ENCODE measurements at regions not wholly inside any gene's neighbourhood (a gene's known extent, or its start where the extent isn't known, plus 50 kb on each side); places are given as distances from the start of the nearest gene placed in this dataset.

- H3K4me1 ChIP-seq (ENCODE audit: insufficient read depth, low read length): no peaks in the 10 kb centered on the region
- DNase-seq: no peak
- H3K27me3 ChIP-seq (ENCODE audit: insufficient read depth, low read length, poor library complexity, severe bottlenecking): no peaks in the 10 kb centered on the region
- ChIA-PET CTCF (no interaction called here), POLR2A (no interaction called here)
- H3K36me3 Mint-ChIP-seq: no peaks in the 10 kb centered on the region
- no peaks in the 10 kb centered on the region for H3K9me3 ChIP-seq (ENCODE audit: low read length)
- peaks cover 0 to 13% (median 0%) of the 10 kb centered on the region in 5 donors for H3K9me3 Mint-ChIP-seq
- no peak overlapping the region for H3K4me3 Mint-ChIP-seq
- no peaks in the 10 kb centered on the region for H3K27me3 Mint-ChIP-seq
- no peak overlapping the region for H3K4me3 ChIP-seq (ENCODE audit: low read length)
- no peaks in the 10 kb centered on the region for H3K36me3 ChIP-seq (ENCODE audit: insufficient read depth, low read length)
- H3K27ac Mint-ChIP-seq: no peak overlapping the region
- H3K4me1 Mint-ChIP-seq: no peaks in the 10 kb centered on the region
- no peak overlapping the region for H3K27ac ChIP-seq (ENCODE audit: low read depth, low read length)
Measured at GRCh38 chr11:36928621-36929020, 330.6 kb upstream of the RAG2 start.

- Histone ChIP-seq H3K9me3 (ENCODE audit: low read length) (no peaks in the 10 kb centered on the region), H3K36me3 (ENCODE audit: insufficient read depth, low read length) (no peaks in the 10 kb centered on the region), H3K27ac (ENCODE audit: low read depth, low read length) (no peak overlapping the region), H3K4me1 (ENCODE audit: insufficient read depth, low read length) (no peaks in the 10 kb centered on the region), H3K4me3 (ENCODE audit: low read length) (no peak overlapping the region), H3K27me3 (ENCODE audit: insufficient read depth, low read length, poor library complexity, severe bottlenecking) (no peaks in the 10 kb centered on the region)
- H3K27ac Mint-ChIP-seq: no peak overlapping the region
- POLR2A ChIA-PET: no interaction called here
- H3K27me3 Mint-ChIP-seq: peaks cover 0 to 1% of the 10 kb centered on the region in 2 donors
- H3K36me3 Mint-ChIP-seq: no peaks in the 10 kb centered on the region
- H3K4me1 Mint-ChIP-seq: no peaks in the 10 kb centered on the region
- CTCF ChIA-PET: no interaction called here
- H3K4me3 Mint-ChIP-seq: no peak overlapping the region
- H3K9me3 Mint-ChIP-seq: peaks cover 0 to 6% (median 2%) of the 10 kb centered on the region in 5 donors
- no peak for DNase-seq
Measured at GRCh38 chr11:36899800-36900199, 301.8 kb upstream of the RAG2 start.

GRCh38 chr11:36890841-36891240, 292.8 kb upstream of the RAG2 start:
- POLR2A ChIA-PET: no interaction called here

GRCh38 chr11:36890121-36890679, 292.2 kb upstream of the RAG2 start:
- Histone ChIP-seq H3K9me3 (ENCODE audit: low read length) (no peaks in the 10 kb centered on the region), H3K27me3 (ENCODE audit: insufficient read depth, low read length, poor library complexity, severe bottlenecking) (no peaks in the 10 kb centered on the region), H3K4me1 (ENCODE audit: insufficient read depth, low read length) (no peaks in the 10 kb centered on the region), H3K4me3 (ENCODE audit: low read length) (no peak overlapping the region), H3K36me3 (ENCODE audit: insufficient read depth, low read length) (no peaks in the 10 kb centered on the region), H3K27ac (ENCODE audit: low read depth, low read length) (no peak overlapping the region)
- no peak for DNase-seq
- Mint-ChIP-seq H3K36me3 (no peaks in the 10 kb centered on the region), H3K4me3 (no peak overlapping the region), H3K9me3 (peaks cover 0 to 1% (median 0%) of the 10 kb centered on the region in 5 donors), H3K27ac (no peak overlapping the region), H3K27me3 (peaks cover 0 to 4% of the 10 kb centered on the region in 2 donors), H3K4me1 (no peaks in the 10 kb centered on the region)
- POLR2A ChIA-PET: no interaction called here
- CTCF ChIA-PET: no interaction called here

More at GRCh38 chr11:36890841-36891240, 292.8 kb upstream of the RAG2 start:
- H3K4me3 Mint-ChIP-seq: no peak overlapping the region
- no peaks in the 10 kb centered on the region for H3K27me3 Mint-ChIP-seq
- no peaks in the 10 kb centered on the region for H3K36me3 ChIP-seq (ENCODE audit: insufficient read depth, low read length)
- H3K4me1 ChIP-seq (ENCODE audit: insufficient read depth, low read length): no peaks in the 10 kb centered on the region
- no peaks in the 10 kb centered on the region for H3K9me3 Mint-ChIP-seq
- CTCF ChIA-PET: no interaction called here
- no peak overlapping the region for H3K4me3 ChIP-seq (ENCODE audit: low read length)
- no peak for DNase-seq
- no peaks in the 10 kb centered on the region for H3K4me1 Mint-ChIP-seq
- no peaks in the 10 kb centered on the region for H3K36me3 Mint-ChIP-seq
- no peak overlapping the region for H3K27ac Mint-ChIP-seq
- no peak overlapping the region for H3K27ac ChIP-seq (ENCODE audit: low read depth, low read length)
- no peaks in the 10 kb centered on the region for H3K9me3 ChIP-seq (ENCODE audit: low read length)
- no peaks in the 10 kb centered on the region for H3K27me3 ChIP-seq (ENCODE audit: insufficient read depth, low read length, poor library complexity, severe bottlenecking)

GRCh38 chr11:36885154-36885553, 287.1 kb upstream of the RAG2 start:
- no peaks in the 10 kb centered on the region for H3K4me1 Mint-ChIP-seq
- H3K36me3 ChIP-seq (ENCODE audit: insufficient read depth, low read length): no peaks in the 10 kb centered on the region
- H3K36me3 Mint-ChIP-seq: no peaks in the 10 kb centered on the region
- no peaks in the 10 kb centered on the region for H3K4me1 ChIP-seq (ENCODE audit: insufficient read depth, low read length)
- no peak for DNase-seq
- no peak overlapping the region for H3K27ac ChIP-seq (ENCODE audit: low read depth, low read length)
- ChIA-PET POLR2A (no interaction called here), CTCF (no interaction called here)
- H3K9me3 ChIP-seq (ENCODE audit: low read length): no peaks in the 10 kb centered on the region
- H3K4me3 Mint-ChIP-seq: no peak overlapping the region
- H3K27me3 ChIP-seq (ENCODE audit: insufficient read depth, low read length, poor library complexity, severe bottlenecking): no peaks in the 10 kb centered on the region
- no peak overlapping the region for H3K27ac Mint-ChIP-seq
- no peak overlapping the region for H3K4me3 ChIP-seq (ENCODE audit: low read length)
- peaks cover 0 to 10% (median 4%) of the 10 kb centered on the region in 5 donors for H3K9me3 Mint-ChIP-seq
- peaks cover 0 to 7% of the 10 kb centered on the region in 2 donors for H3K27me3 Mint-ChIP-seq

GRCh38 chr11:36878737-36879136, 280.7 kb upstream of the RAG2 start:
- Histone ChIP-seq H3K4me3 (ENCODE audit: low read length) (no peak overlapping the region), H3K4me1 (ENCODE audit: insufficient read depth, low read length) (no peaks in the 10 kb centered on the region), H3K27ac (ENCODE audit: low read depth, low read length) (no peak overlapping the region), H3K9me3 (ENCODE audit: low read length) (no peaks in the 10 kb centered on the region), H3K27me3 (ENCODE audit: insufficient read depth, low read length, poor library complexity, severe bottlenecking) (no peaks in the 10 kb centered on the region), H3K36me3 (ENCODE audit: insufficient read depth, low read length) (no peaks in the 10 kb centered on the region)
- POLR2A ChIA-PET: no interaction called here
- Mint-ChIP-seq H3K27ac (no peak overlapping the region), H3K4me1 (no peaks in the 10 kb centered on the region), H3K36me3 (no peaks in the 10 kb centered on the region), H3K4me3 (no peak overlapping the region), H3K9me3 (peaks cover 3 to 8% (median 6%) of the 10 kb centered on the region in 5 donors), H3K27me3 (peaks cover 0 to 3% of the 10 kb centered on the region in 2 donors)
- DNase-seq: no peak
- CTCF ChIA-PET: no interaction called here

GRCh38 chr11:36877149-36877548, 279.1 kb upstream of the RAG2 start:
- CTCF ChIA-PET: no interaction called here
- POLR2A ChIA-PET: no interaction called here
- no peaks in the 10 kb centered on the region for H3K36me3 Mint-ChIP-seq

GRCh38 chr11:36876266-36876665, 278.2 kb upstream of the RAG2 start:
- no peak for DNase-seq
- POLR2A ChIA-PET: no interaction called here

More at GRCh38 chr11:36877149-36877548, 279.1 kb upstream of the RAG2 start:
- Mint-ChIP-seq H3K27ac (no peak overlapping the region), H3K27me3 (no peaks in the 10 kb centered on the region), H3K4me3 (no peak overlapping the region), H3K4me1 (no peaks in the 10 kb centered on the region), H3K9me3 (peaks cover 3 to 8% (median 5%) of the 10 kb centered on the region in 5 donors)
- Histone ChIP-seq H3K4me1 (ENCODE audit: insufficient read depth, low read length) (no peaks in the 10 kb centered on the region), H3K36me3 (ENCODE audit: insufficient read depth, low read length) (no peaks in the 10 kb centered on the region), H3K27ac (ENCODE audit: low read depth, low read length) (no peak overlapping the region), H3K27me3 (ENCODE audit: insufficient read depth, low read length, poor library complexity, severe bottlenecking) (no peaks in the 10 kb centered on the region), H3K4me3 (ENCODE audit: low read length) (no peak overlapping the region), H3K9me3 (ENCODE audit: low read length) (no peaks in the 10 kb centered on the region)
- no peak for DNase-seq

GRCh38 chr11:36874291-36874690, 276.3 kb upstream of the RAG2 start:
- Mint-ChIP-seq H3K4me3 (no peak overlapping the region), H3K36me3 (no peaks in the 10 kb centered on the region), H3K27me3 (peaks cover 0 to 1% of the 10 kb centered on the region in 2 donors), H3K9me3 (peaks cover 0 to 4% (median 2%) of the 10 kb centered on the region in 5 donors), H3K27ac (no peak overlapping the region), H3K4me1 (no peaks in the 10 kb centered on the region)
- Histone ChIP-seq H3K4me1 (ENCODE audit: insufficient read depth, low read length) (no peaks in the 10 kb centered on the region), H3K4me3 (ENCODE audit: low read length) (no peak overlapping the region), H3K36me3 (ENCODE audit: insufficient read depth, low read length) (no peaks in the 10 kb centered on the region), H3K9me3 (ENCODE audit: low read length) (no peaks in the 10 kb centered on the region), H3K27ac (ENCODE audit: low read depth, low read length) (no peak overlapping the region), H3K27me3 (ENCODE audit: insufficient read depth, low read length, poor library complexity, severe bottlenecking) (no peaks in the 10 kb centered on the region)
- POLR2A ChIA-PET: no interaction called here
- DNase-seq: no peak
- CTCF ChIA-PET: no interaction called here

More at GRCh38 chr11:36876266-36876665, 278.2 kb upstream of the RAG2 start:
- H3K4me1 ChIP-seq (ENCODE audit: insufficient read depth, low read length): no peaks in the 10 kb centered on the region
- H3K9me3 ChIP-seq (ENCODE audit: low read length): no peaks in the 10 kb centered on the region
- H3K36me3 Mint-ChIP-seq: no peaks in the 10 kb centered on the region
- H3K4me3 Mint-ChIP-seq: no peak overlapping the region
- no peak overlapping the region for H3K4me3 ChIP-seq (ENCODE audit: low read length)
- H3K27ac ChIP-seq (ENCODE audit: low read depth, low read length): no peak overlapping the region
- CTCF ChIA-PET: no interaction called here
- H3K27ac Mint-ChIP-seq: no peak overlapping the region
- H3K27me3 Mint-ChIP-seq: no peaks in the 10 kb centered on the region
- H3K36me3 ChIP-seq (ENCODE audit: insufficient read depth, low read length): no peaks in the 10 kb centered on the region
- no peaks in the 10 kb centered on the region for H3K4me1 Mint-ChIP-seq
- H3K27me3 ChIP-seq (ENCODE audit: insufficient read depth, low read length, poor library complexity, severe bottlenecking): no peaks in the 10 kb centered on the region
- H3K9me3 Mint-ChIP-seq: peaks cover 3 to 7% (median 5%) of the 10 kb centered on the region in 5 donors

Measured in CD8-positive, alpha-beta memory T cell (primary cell).